Liver (tissue), 8 donors: ENCODE measurements at regions not wholly inside any gene's neighbourhood (a gene's known extent, or its start where the extent isn't known, plus 50 kb on each side); places are given as distances from the start of the nearest gene placed in this dataset.

Experiments
- DNase-seq: peaks from one replicate; pipeline ENCODE4 v3.0.0-alpha.2; 2017; ENCODE audit warnings: low spot score
- H3K27ac ChIP-seq, 2 donors: one replicate each; pipeline ENCODE4 v1.7.0; 2013; ENCODE audit warnings: inconsistent platforms in 2 of 2, low read length in 2 of 2, control low read depth in 1 of 2, low read depth in 1 of 2, mild to moderate bottlenecking in 1 of 2
- H3K27me3 ChIP-seq, 4 donors: one replicate each; pipeline versions ENCODE4 v1.6.1 to v1.7.0; 2013; ENCODE audit warnings: low read length in 3 of 4, inconsistent platforms in 1 of 4, mild to moderate bottlenecking in 1 of 4, moderate library complexity in 1 of 4; ENCODE audit not compliant: control insufficient read depth in 4 of 4, insufficient read depth in 4 of 4
- H3K36me3 ChIP-seq, 4 donors: one replicate each; pipeline versions ENCODE4 v1.6.1 to v1.7.0; 2013; ENCODE audit warnings: low read length in 3 of 4, mild to moderate bottlenecking in 3 of 4, low read depth in 1 of 4, moderate library complexity in 1 of 4; ENCODE audit not compliant: control insufficient read depth in 4 of 4, insufficient read depth in 3 of 4
- H3K4me1 ChIP-seq, 4 donors: one replicate each; pipeline versions ENCODE4 v1.6.1 to v1.7.0; 2013; ENCODE audit warnings: low read length in 3 of 4, mild to moderate bottlenecking in 3 of 4, moderate library complexity in 1 of 4; ENCODE audit not compliant: control insufficient read depth in 4 of 4, insufficient read depth in 4 of 4
- H3K4me3 ChIP-seq, 3 donors: one replicate each; pipeline versions ENCODE4 v1.6.1 to v1.7.0; 2013; ENCODE audit warnings: low read length in 3 of 3, control low read depth in 1 of 3, low read depth in 1 of 3, mild to moderate bottlenecking in 1 of 3
- H3K9ac ChIP-seq, 2 donors: one replicate each; pipeline ENCODE4 v1.7.0; 2013; ENCODE audit warnings: low read length in 2 of 2, mild to moderate bottlenecking in 2 of 2, moderate library complexity in 2 of 2, control low read depth in 1 of 2, low read depth in 1 of 2
- H3K9me3 ChIP-seq, 4 donors: one replicate each; pipeline versions ENCODE4 v1.6.1 to v1.7.0; 2013; ENCODE audit warnings: low read length in 3 of 4; ENCODE audit not compliant: control insufficient read depth in 4 of 4
- CTCF ChIP-seq: fragments of 150-350 bp; IDR thresholded peaks from 2 replicates; pipeline ENCODE4 v1.5.1; 2017; ENCODE audit warnings: improper control_type of control experiment, low read depth, low read length; ENCODE audit not compliant: missing input control
- EGR1 ChIP-seq, 2 donors: IDR thresholded peaks; 2 replicates each; pipeline ENCODE4 v1.6.1; 2016 to 2018; ENCODE audit warnings: antibody characterized with exemption in 2 of 2, low read depth in 2 of 2
- FOXA2 ChIP-seq: IDR thresholded peaks from 2 replicates; pipeline ENCODE4 v1.6.1; 2016; ENCODE audit warnings: antibody characterized with exemption
- GABPA ChIP-seq, 2 donors: IDR thresholded peaks in 1 of 2; conservative IDR thresholded peaks in 1 of 2; 2 replicates each; pipeline ENCODE4 v1.6.1; 2016; ENCODE audit warnings: antibody characterized with exemption in 2 of 2, mild to moderate bottlenecking in 1 of 2, moderate library complexity in 1 of 2
- JUND ChIP-seq, 2 donors: IDR thresholded peaks; 2 replicates each; pipeline ENCODE4 v1.6.1; 2016; ENCODE audit warnings: antibody characterized with exemption in 2 of 2
- NR2F2 ChIP-seq: IDR thresholded peaks from 2 replicates; pipeline ENCODE4 v1.6.1; 2016; ENCODE audit warnings: antibody characterized with exemption
- RAD21 ChIP-seq, 2 donors: IDR thresholded peaks; 2 replicates each; pipeline ENCODE4 v1.6.1; 2016; ENCODE audit warnings: antibody characterized with exemption in 2 of 2, mild to moderate bottlenecking in 2 of 2
- RXRA ChIP-seq, 2 donors: IDR thresholded peaks; 2 replicates each; pipeline ENCODE4 v1.6.1; 2017 to 2018; ENCODE audit warnings: antibody characterized with exemption in 2 of 2, mild to moderate bottlenecking in 1 of 2
- SP1 ChIP-seq: IDR thresholded peaks from 2 replicates; pipeline ENCODE4 v1.6.1; 2018; ENCODE audit warnings: antibody characterized with exemption, mild to moderate bottlenecking
- TAF1 ChIP-seq: conservative IDR thresholded peaks from 2 replicates; pipeline ENCODE4 v1.6.1; 2016; ENCODE audit warnings: antibody characterized with exemption, mild to moderate bottlenecking
- ZBTB33 ChIP-seq: IDR thresholded peaks from 2 replicates; pipeline ENCODE4 v1.6.1; 2016; ENCODE audit warnings: antibody characterized with exemption
- WGBS: extraction: QIAGEN DNeasy Blood & Tissue Kit; methylation state at CpG from one replicate; pipeline ENCODE4 v1.1.7; 2013; 5-methylcytosine and 5-hydroxymethylcytosine counted together
- TF ChIP-seq, protein P1 (sequence below): IDR thresholded peaks from 2 replicates; pipeline ENCODE4 v1.6.1; 2016; ENCODE audit warnings: antibody characterized with exemption
- TF ChIP-seq, protein P2 (sequence below): IDR thresholded peaks from 2 replicates; pipeline ENCODE4 v1.6.1; 2016; ENCODE audit warnings: antibody characterized with exemption
- donor health status: healthy.
- donor health status: healthy.
- donor health status: healthy.
- donor health status: healthy.
- donor health status: healthy.

GRCh38 chr11:44377121-44377520 lies 67.2 kb upstream of the ALX4 start:
- Histone ChIP-seq H3K27me3 (no peaks in the 10 kb centered on the region), H3K4me1 (peaks cover 0 to 23% (median 18%) of the 10 kb centered on the region in 4 donors), H3K9ac (no peak overlapping the region), H3K36me3 (no peaks in the 10 kb centered on the region), H3K4me3 (no peak overlapping the region), H3K9me3 (no peaks in the 10 kb centered on the region), H3K27ac (no peak overlapping the region)
- 81% methylated on average over 2 of the region's 2 CpGs for WGBS
- TF ChIP-seq, protein P1, sequence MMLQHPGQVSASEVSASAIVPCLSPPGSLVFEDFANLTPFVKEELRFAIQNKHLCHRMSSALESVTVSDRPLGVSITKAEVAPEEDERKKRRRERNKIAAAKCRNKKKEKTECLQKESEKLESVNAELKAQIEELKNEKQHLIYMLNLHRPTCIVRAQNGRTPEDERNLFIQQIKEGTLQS: no peak
- TF ChIP-seq, protein P2, sequence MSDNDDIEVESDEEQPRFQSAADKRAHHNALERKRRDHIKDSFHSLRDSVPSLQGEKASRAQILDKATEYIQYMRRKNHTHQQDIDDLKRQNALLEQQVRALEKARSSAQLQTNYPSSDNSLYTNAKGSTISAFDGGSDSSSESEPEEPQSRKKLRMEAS: no peak
- DNase-seq: no peak

DNA sequence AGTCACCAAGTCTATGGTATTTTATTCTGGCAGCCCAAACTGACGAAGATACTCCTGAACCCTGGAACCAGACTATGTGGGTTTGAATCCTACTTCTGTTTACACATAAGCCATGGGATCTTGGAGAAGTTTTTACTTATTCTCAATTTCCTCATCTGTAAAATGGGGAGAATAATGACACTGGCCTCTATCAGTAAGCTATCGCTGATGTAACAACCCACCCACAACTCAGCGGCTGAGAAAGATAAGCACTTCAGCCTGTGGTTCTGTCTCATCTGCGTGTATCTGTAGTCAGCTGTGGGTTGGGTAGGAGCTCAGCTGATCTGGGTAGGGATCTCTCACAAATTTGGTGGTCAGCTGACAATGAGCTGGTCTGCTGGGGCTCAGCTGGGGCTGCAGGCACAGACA lies 68.0 kb upstream of the ALX4 start:
- Histone ChIP-seq H3K9me3 (no peaks in the 10 kb centered on the region), H3K36me3 (no peaks in the 10 kb centered on the region), H3K4me3 (no peak overlapping the region), H3K27me3 (no peaks in the 10 kb centered on the region), H3K4me1 (peaks cover 0 to 23% (median 18%) of the 10 kb centered on the region in 4 donors), H3K9ac (no peak overlapping the region), H3K27ac (no peak overlapping the region)
- no peak for DNase-seq
- 92% methylated on average over 4 of the region's 4 CpGs for WGBS
- no peak for TF ChIP-seq EGR1 (IDR thresholded peaks at IDR 0.05; ENCODE audit: low read depth in 2 of 2)
- no peak for TF ChIP-seq GABPA (IDR thresholded peaks at IDR 0.05 in 1 of 2, conservative IDR thresholded peaks at IDR 0.05 in 1 of 2)
- no peak for TF ChIP-seq JUND (IDR thresholded peaks at IDR 0.05)
- no peak for TF ChIP-seq TAF1
- no peak for TF ChIP-seq CTCF
- no peak for TF ChIP-seq SP1
- TF ChIP-seq, protein P1: no peak
- TF ChIP-seq RXRA (IDR thresholded peaks at IDR 0.05): no peak
- TF ChIP-seq RAD21 (IDR thresholded peaks at IDR 0.05): no peak
- no peak for TF ChIP-seq FOXA2
- TF ChIP-seq ZBTB33: no peak
- TF ChIP-seq NR2F2: no peak
- TF ChIP-seq, protein P2: no peak
